ENCODE measurements at regions not wholly inside any gene's neighbourhood (a gene's known extent, or its start where the extent isn't known, plus 50 kb on each side); places are given as distances from the start of the nearest gene placed in this dataset.

DNA sequence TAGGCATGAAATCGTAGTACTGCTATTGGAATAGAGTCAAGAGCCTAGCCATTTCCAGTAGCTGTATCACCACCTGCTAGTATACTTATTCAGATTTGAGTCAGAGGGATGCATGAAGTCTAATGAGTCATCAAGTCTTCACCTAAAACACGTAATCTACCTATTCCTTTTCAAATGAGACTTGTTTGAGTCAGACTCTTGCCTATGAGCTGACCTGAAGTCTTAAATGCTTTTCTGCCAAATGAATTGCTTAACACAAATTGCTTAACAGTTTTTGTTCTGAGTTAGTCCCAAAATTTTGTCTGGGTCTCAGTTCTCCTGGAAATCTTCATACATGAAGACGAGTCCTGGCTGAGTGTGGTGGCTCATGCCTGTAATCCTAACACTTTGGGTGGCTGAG, 165.2 kb downstream of the GNAT3 start:
- TF ChIP-seq POLR2A (IDR thresholded peaks at IDR 0.05) (no peak), CTCF (IDR thresholded peaks at IDR 0.05) (no peak)
- whole genome bisulfite sequencing, 2 donors: 28 to 31% methylated on average over 3 of the region's 3 CpGs
- no peak for DNase-seq (ENCODE audit: low spot score in 2 of 2)
- intact Hi-C loops (cut with DNase I; ENCODE audit: low total_unique reads): no loop called here
- H3K4me3 ChIP-seq (ENCODE audit: low read depth, poor library complexity, severe bottlenecking): no peak overlapping the region

GRCh38 chr7:80335511-80336231, 176.2 kb downstream of the GNAT3 start:
- intact Hi-C loops (cut with DNase I; ENCODE audit: low total_unique reads): loop anchor here (5.0 kb wide), 1 partner anchor 322 kb away; no protein-coding TSS in a partner anchor
- DNase-seq (ENCODE audit: low spot score in 2 of 2): no peak
- H3K4me3 ChIP-seq (ENCODE audit: low read depth, poor library complexity, severe bottlenecking): no peak overlapping the region
- 47 to 66% methylated on average over 7 of the region's 7 CpGs for WGBS, 2 donors
- no peak for TF ChIP-seq CTCF (IDR thresholded peaks at IDR 0.05)
- no peak for TF ChIP-seq POLR2A (IDR thresholded peaks at IDR 0.05)

DNA sequence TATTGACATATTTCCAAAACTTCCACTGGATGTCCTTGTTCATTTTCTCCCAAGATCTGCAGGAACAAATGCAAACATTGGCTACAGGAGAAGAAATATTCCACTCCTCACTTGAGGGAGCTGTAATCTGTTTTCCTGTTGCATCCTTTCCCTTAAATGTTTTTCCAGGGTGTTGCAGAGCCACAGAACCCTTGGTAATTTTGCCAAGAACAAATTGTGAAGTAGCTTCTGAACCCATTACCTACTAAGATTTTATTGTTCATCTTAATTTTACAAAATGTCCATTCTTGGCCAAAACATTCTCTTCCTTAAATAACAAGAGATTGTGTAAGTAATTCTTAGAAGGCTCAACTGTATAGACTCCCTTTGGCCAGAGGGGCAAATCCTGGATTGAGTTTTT, 177.0 kb downstream of the GNAT3 start:
- intact Hi-C loops (cut with DNase I; ENCODE audit: low total_unique reads): loop anchor here (5.0 kb wide), 1 partner anchor 322 kb away; no protein-coding TSS in a partner anchor
- no peak overlapping the region for H3K4me3 ChIP-seq (ENCODE audit: low read depth, poor library complexity, severe bottlenecking)
- TF ChIP-seq CTCF (IDR thresholded peaks at IDR 0.05): no peak
- no peak for TF ChIP-seq POLR2A (IDR thresholded peaks at IDR 0.05)
- no peak for DNase-seq (ENCODE audit: low spot score in 2 of 2)

GRCh38 chr7:80334196-80334595, 177.7 kb downstream of the GNAT3 start:
- 79 to 93% methylated on average over 1 of the region's 1 CpG for WGBS, 2 donors
- H3K4me3 ChIP-seq (ENCODE audit: low read depth, poor library complexity, severe bottlenecking): no peak overlapping the region
- no peak for TF ChIP-seq CTCF (IDR thresholded peaks at IDR 0.05)
- TF ChIP-seq POLR2A (IDR thresholded peaks at IDR 0.05): no peak
- no peak for DNase-seq (ENCODE audit: low spot score in 2 of 2)
- intact Hi-C loops (cut with DNase I; ENCODE audit: low total_unique reads): no loop called here

DNA sequence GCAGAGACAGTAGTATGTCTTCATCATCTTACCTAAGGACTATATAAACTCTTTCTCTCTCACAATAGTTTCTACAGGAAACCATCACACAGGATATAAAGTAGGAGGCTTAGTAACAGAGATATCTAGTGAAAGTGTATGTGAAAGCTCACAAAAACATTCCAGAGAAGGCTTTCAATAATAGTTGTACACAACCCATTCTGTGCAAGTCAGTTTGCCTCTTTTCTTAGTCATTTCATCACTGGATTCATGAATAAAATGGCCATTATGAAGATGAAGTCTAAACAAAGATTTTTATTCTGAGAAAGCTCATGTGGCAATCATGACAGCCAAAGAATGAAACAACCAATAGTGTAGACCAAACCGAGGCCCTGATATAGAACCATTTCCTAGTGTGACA, 178.8 kb downstream of the GNAT3 start:
- no peak for DNase-seq (ENCODE audit: low spot score in 2 of 2)
- WGBS, 2 donors: 86 to 90% methylated on average over 1 of the region's 1 CpG
- TF ChIP-seq POLR2A (IDR thresholded peaks at IDR 0.05): no peak
- TF ChIP-seq CTCF (IDR thresholded peaks at IDR 0.05): no peak
- no peak overlapping the region for H3K4me3 ChIP-seq (ENCODE audit: low read depth, poor library complexity, severe bottlenecking)
- intact Hi-C loops (cut with DNase I; ENCODE audit: low total_unique reads): loop anchor here (2.0 kb wide), 1 partner anchor 20 kb away; no protein-coding TSS in a partner anchor

DNA sequence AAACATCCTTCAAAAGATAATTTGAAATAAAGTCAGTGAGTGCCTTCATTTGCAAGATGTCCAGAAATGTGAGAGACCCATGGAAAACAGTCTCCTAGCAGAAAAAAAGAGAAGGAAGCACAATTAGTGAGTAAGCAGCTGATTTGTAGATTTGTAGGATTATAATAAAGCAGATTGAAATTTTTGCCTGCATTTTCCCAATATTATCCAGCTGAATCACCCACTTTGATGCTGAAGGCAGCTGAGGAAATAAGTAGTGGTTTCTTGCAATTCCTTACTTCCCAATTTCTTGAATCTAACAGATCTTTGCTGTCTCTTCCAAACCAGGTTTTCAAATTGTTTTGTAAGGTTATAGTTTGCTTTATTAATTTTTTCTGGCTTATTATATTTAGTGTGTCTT, 181.4 kb downstream of the GNAT3 start:
- intact Hi-C loops (cut with DNase I; ENCODE audit: low total_unique reads): no loop called here
- TF ChIP-seq POLR2A (IDR thresholded peaks at IDR 0.05): no peak
- no peak for TF ChIP-seq CTCF (IDR thresholded peaks at IDR 0.05)
- DNase-seq (ENCODE audit: low spot score in 2 of 2): no peak
- no peak overlapping the region for H3K4me3 ChIP-seq (ENCODE audit: low read depth, poor library complexity, severe bottlenecking)
